MCF 10A (cell line): ENCODE measurements at regions not wholly inside any gene's neighbourhood (a gene's known extent, or its start where the extent isn't known, plus 50 kb on each side); places are given as distances from the start of the nearest gene placed in this dataset.

Experiments
- BruUV-seq: library from RNA; stranded (reverse); fragments of 400-500 nt; replicated peaks from 2 replicates; lab custom pipeline; 2021; lab: Mats Ljungman, UMichigan
- CTCF ChIA-PET: fragments of 300-600 bp; sonication (Branson Sonifier 250); formaldehyde crosslinking; extraction: SDS; loops from one replicate; lab custom pipeline; 2021; ENCODE audit warnings: antibody characterized with exemption, inconsistent platforms; lab: Yijun Ruan, JAX
- POLR2A ChIA-PET: fragments of 300-600, 350-650 bp; sonication (Branson Sonifier 250); formaldehyde crosslinking; extraction: SDS; loops from one replicate; lab custom pipeline; 2020; ENCODE audit warnings: antibody characterized with exemption, inconsistent platforms; lab: Yijun Ruan, JAX
- DNase-seq: peaks from one replicate; pipeline ENCODE4 v3.0.0-alpha.2; 2018; ENCODE audit not compliant: unreplicated experiment
- H3K27ac Mint-ChIP-seq: one replicate; pipeline ENCODE4 v1.8.0; 2022; ENCODE audit warnings: mild to moderate bottlenecking, low read depth, mixed read lengths; ENCODE audit not compliant: unreplicated experiment
- H3K27me3 Mint-ChIP-seq: one replicate; pipeline ENCODE4 v1.8.0; 2022; ENCODE audit warnings: mixed read lengths; ENCODE audit not compliant: insufficient read depth, unreplicated experiment
- H3K36me3 Mint-ChIP-seq: one replicate; pipeline ENCODE4 v1.8.0; 2022; ENCODE audit warnings: mild to moderate bottlenecking, moderate library complexity, mixed read lengths; ENCODE audit not compliant: insufficient read depth, unreplicated experiment
- H3K4me1 Mint-ChIP-seq: one replicate; pipeline ENCODE4 v1.8.0; 2022; ENCODE audit warnings: mixed read lengths; ENCODE audit not compliant: insufficient read depth, unreplicated experiment
- H3K4me3 Mint-ChIP-seq: one replicate; pipeline ENCODE4 v1.8.0; 2022; ENCODE audit warnings: mild to moderate bottlenecking, moderate library complexity, mixed read lengths; ENCODE audit not compliant: unreplicated experiment
- H3K9me3 Mint-ChIP-seq: one replicate; pipeline ENCODE4 v1.8.0; 2022; ENCODE audit warnings: mixed read lengths; ENCODE audit not compliant: unreplicated experiment
- intact Hi-C: fragments of 100-400 bp; cut with micrococcal nuclease; formaldehyde crosslinking; loops from 2 replicates; pipeline ENCODE4 v1.14.1; 2022
- TF ChIP-seq, protein P1 (sequence below): fragments of 200-600 bp; IDR thresholded peaks from one replicate; pipeline ENCODE4 v1.8.0; 2022; ENCODE audit warnings: antibody characterized with exemption, mild to moderate bottlenecking; ENCODE audit not compliant: unreplicated experiment

DNA sequence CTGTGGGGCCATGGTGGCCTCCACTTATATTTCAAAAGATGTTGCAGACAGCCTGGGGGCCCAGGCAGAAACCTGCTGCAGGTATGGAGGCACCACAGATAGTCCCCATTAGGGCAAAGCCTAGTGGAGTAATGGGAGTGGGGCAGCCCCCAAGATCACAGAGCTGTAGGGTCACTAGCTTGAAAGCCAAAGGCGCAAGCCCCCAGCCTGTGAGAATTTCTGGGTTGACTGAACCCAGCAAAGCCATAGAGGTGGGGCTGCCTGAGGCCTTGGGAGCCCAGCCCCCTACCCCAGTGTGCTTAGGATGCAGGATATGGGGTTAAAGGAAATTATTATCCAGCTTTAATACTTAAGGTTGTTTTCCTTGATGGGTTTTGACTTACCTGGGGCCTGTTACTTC lies 165.3 kb upstream of the FBN2 start:
- no peaks in the 10 kb centered on the region for H3K9me3 Mint-ChIP-seq
- no peaks in the 10 kb centered on the region for H3K36me3 Mint-ChIP-seq
- no peak overlapping the region for H3K27ac Mint-ChIP-seq
- no peak for DNase-seq
- POLR2A ChIA-PET, result no interaction called here
- TF ChIP-seq, protein P1, sequence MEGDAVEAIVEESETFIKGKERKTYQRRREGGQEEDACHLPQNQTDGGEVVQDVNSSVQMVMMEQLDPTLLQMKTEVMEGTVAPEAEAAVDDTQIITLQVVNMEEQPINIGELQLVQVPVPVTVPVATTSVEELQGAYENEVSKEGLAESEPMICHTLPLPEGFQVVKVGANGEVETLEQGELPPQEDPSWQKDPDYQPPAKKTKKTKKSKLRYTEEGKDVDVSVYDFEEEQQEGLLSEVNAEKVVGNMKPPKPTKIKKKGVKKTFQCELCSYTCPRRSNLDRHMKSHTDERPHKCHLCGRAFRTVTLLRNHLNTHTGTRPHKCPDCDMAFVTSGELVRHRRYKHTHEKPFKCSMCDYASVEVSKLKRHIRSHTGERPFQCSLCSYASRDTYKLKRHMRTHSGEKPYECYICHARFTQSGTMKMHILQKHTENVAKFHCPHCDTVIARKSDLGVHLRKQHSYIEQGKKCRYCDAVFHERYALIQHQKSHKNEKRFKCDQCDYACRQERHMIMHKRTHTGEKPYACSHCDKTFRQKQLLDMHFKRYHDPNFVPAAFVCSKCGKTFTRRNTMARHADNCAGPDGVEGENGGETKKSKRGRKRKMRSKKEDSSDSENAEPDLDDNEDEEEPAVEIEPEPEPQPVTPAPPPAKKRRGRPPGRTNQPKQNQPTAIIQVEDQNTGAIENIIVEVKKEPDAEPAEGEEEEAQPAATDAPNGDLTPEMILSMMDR, result no peak
- no TSS peak for BruUV-seq
- H3K27me3 Mint-ChIP-seq, result no peaks in the 10 kb centered on the region
- CTCF ChIA-PET, result no interaction called here
- H3K4me3 Mint-ChIP-seq, result no peak overlapping the region
- intact Hi-C loops, result no loop called here
- H3K4me1 Mint-ChIP-seq, result no peaks in the 10 kb centered on the region

DNA sequence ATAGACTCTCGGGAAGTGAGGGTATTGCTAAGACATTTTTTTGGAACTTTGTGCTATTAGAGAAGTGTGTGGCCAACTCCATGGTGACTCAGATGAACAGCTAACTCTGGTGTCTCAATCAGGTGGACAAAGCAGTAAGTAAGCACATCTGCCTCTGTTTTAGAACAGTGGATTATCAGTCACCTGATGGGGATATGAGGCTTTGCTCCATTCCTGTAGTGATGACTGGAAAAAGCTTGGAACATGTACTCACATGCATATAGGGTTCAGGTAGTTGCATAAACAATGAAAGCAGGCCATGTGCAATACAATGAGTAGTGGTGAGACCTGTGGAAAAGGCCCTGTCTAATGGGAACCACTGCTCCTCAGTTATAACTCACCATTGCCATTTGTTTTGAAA lies 168.2 kb upstream of the FBN2 start:
- CTCF ChIA-PET, result interaction anchor here (0.5 kb wide), 1 partner anchor 735 kb away, joined by 4 read pairs; no protein-coding TSS in a partner anchor
- Mint-ChIP-seq H3K36me3 (no peaks in the 10 kb centered on the region), H3K4me3 (no peak overlapping the region), H3K9me3 (no peaks in the 10 kb centered on the region), H3K4me1 (no peaks in the 10 kb centered on the region), H3K27ac (no peak overlapping the region), H3K27me3 (no peaks in the 10 kb centered on the region)
- POLR2A ChIA-PET, result interaction anchor here (0.7 kb wide), 1 partner anchor 65 kb away, joined by 3 read pairs; no protein-coding TSS in a partner anchor
- TF ChIP-seq, protein P1, result no peak
- intact Hi-C loops, result no loop called here
- BruUV-seq, result no TSS peak
- peak; percentile 13 for DNase-seq

DNA sequence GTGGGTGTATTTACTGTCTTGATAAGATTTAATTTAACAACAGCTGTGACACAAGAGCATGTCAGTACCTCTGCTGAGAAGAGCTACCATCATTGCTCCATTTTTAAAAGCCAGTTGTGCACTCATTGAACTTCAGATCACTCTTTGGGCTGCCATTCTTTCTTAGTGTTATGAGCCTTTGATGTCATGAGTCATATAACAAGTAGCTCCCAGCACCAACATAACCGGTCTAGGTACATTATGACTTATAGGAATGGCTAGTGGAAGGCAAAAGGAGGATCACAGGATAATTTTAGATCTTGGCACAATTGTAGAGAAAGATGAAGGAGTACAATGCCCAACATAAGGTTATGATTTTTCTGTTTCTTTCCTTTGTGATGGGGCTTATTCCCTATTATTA lies 170.8 kb upstream of the FBN2 start:
- Mint-ChIP-seq H3K4me1 (no peaks in the 10 kb centered on the region), H3K27ac (no peak overlapping the region), H3K27me3 (no peaks in the 10 kb centered on the region), H3K36me3 (no peaks in the 10 kb centered on the region), H3K9me3 (peaks cover 7% of the 10 kb centered on the region), H3K4me3 (no peak overlapping the region)
- ChIA-PET POLR2A (no interaction called here), CTCF (interaction anchor here (0.7 to 1.8 kb wide), 2 partner anchors 12 to 172 kb away, joined by 3 to 4 read pairs; no protein-coding TSS in a partner anchor)
- DNase-seq, result no peak
- TF ChIP-seq, protein P1, result no peak
- no TSS peak for BruUV-seq
- intact Hi-C loops, result no loop called here

DNA sequence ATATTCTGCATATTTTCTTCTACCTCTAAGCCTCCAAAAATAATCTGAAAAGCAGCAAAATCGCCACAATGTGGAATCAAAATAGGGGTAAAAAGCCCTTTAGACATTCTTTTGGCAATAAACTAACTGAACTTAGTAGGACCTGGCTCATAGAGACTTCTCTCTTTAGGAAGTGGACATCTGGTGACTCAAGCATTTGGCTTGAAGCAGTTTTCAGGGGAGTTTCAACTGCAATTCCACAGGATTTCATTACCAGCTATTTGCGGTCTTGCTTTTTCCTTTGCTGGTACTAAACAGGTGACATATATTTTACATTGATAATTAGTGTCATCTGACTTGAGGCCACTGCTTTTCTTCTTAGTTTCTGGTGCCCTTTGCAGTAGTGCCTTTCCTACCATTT lies 173.2 kb upstream of the FBN2 start:
- POLR2A ChIA-PET, result no interaction called here
- Mint-ChIP-seq H3K4me1 (no peaks in the 10 kb centered on the region), H3K27me3 (no peaks in the 10 kb centered on the region), H3K27ac (no peak overlapping the region), H3K9me3 (peaks cover 7% of the 10 kb centered on the region), H3K4me3 (no peak overlapping the region), H3K36me3 (no peaks in the 10 kb centered on the region)
- BruUV-seq, result no TSS peak
- intact Hi-C loops, result no loop called here
- CTCF ChIA-PET, result interaction anchor here (0.6 kb wide), 3 partner anchors 45 to 1171 kb away, joined by 3 to 4 read pairs (median 3); no protein-coding TSS in a partner anchor
- TF ChIP-seq, protein P1, result no peak
- DNase-seq, result no peak
